Effector memory CD4-positive, alpha-beta T cell (primary cell): ENCODE measurements at regions not wholly inside any gene's neighbourhood (a gene's known extent, or its start where the extent isn't known, plus 50 kb on each side); places are given as distances from the start of the nearest gene placed in this dataset.

Source experiments
- DNase-seq, 3 donors: peaks; one replicate each; pipeline ENCODE4 v3.0.0-alpha.2; 2020
- H3K27ac ChIP-seq: 2 replicates; pipeline ENCODE4 v1.7.0; 2013; ENCODE audit warnings: mild to moderate bottlenecking, low read length, moderate library complexity; ENCODE audit not compliant: insufficient read depth, poor library complexity, severe bottlenecking
- H3K27me3 ChIP-seq: replicated peaks from 2 replicates; pipeline ENCODE4 v1.7.0; 2013; ENCODE audit warnings: mild to moderate bottlenecking, low read length; ENCODE audit not compliant: insufficient read depth, control insufficient read depth, poor library complexity, severe bottlenecking
- H3K36me3 ChIP-seq: 2 replicates; pipeline ENCODE4 v1.7.0; 2013; ENCODE audit warnings: mild to moderate bottlenecking, low read length, moderate library complexity; ENCODE audit not compliant: control insufficient read depth, insufficient read depth
- H3K4me1 ChIP-seq: 2 replicates; pipeline ENCODE4 v1.7.0; 2013; ENCODE audit warnings: low read length, mild to moderate bottlenecking; ENCODE audit not compliant: control insufficient read depth, insufficient read depth, poor library complexity, severe bottlenecking
- H3K4me3 ChIP-seq: 2 replicates; pipeline ENCODE4 v1.7.0; 2013; ENCODE audit warnings: low read length, low read depth, mild to moderate bottlenecking; ENCODE audit not compliant: insufficient read depth, poor library complexity, severe bottlenecking
- H3K9me3 ChIP-seq: 2 replicates; pipeline ENCODE4 v1.7.0; 2013; ENCODE audit warnings: mild to moderate bottlenecking, low read length, moderate library complexity; ENCODE audit not compliant: control insufficient read depth

DNA sequence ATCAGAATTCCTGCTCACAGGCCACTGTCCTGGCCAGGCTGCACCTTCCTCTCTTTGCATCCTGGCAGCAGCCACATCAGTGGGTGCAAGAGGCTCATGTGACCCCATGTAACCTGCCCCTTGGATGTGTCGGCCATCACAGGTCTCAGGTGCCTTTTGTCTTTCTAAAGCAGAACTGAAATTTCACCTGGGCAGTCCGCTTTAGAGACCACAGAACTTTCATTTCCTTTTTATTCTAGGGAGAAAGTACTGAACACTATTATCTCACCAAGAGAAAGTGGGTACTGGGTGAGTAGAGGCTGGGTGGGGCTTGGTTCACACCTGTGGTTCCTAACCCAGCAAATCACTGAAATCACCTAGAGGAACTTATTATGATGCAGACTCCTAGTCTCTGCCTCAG, 51.7 kb upstream of the NUP160 start:
- no peak overlapping the region for H3K27ac ChIP-seq
- no peaks in the 10 kb centered on the region for H3K9me3 ChIP-seq

More for the DNA sequence above, 51.7 kb upstream of the NUP160 start:
- no peaks in the 10 kb centered on the region for H3K27me3 ChIP-seq
- DNase-seq, result no peak
- no peaks in the 10 kb centered on the region for H3K4me1 ChIP-seq
- H3K4me3 ChIP-seq, result no peak overlapping the region
- no peaks in the 10 kb centered on the region for H3K36me3 ChIP-seq
